ENCODE measurements at regions not wholly inside any gene's neighbourhood (a gene's known extent, or its start where the extent isn't known, plus 50 kb on each side); places are given as distances from the start of the nearest gene placed in this dataset.

GRCh38 chr4:148881860-148882643 lies 439.8 kb upstream of the NR3C2 start:
- ATAC-seq (ENCODE audit: low read depth in 2 of 2) (no peak), DNase-seq (no peak)
- Mint-ChIP-seq H3K27me3 (peaks cover 0 to 7% (median 6%) of the 10 kb centered on the region in 3 donors), H3K4me3 (no peak overlapping the region), H3K4me1 (no peaks in the 10 kb centered on the region), H3K36me3 (no peaks in the 10 kb centered on the region), H3K9me3 (peaks cover 0 to 5% (median 4%) of the 10 kb centered on the region in 7 donors), H3K27ac (no peak overlapping the region)

GRCh38 chr4:148874331-148874730 lies 432.1 kb upstream of the NR3C2 start:
- H3K36me3 Mint-ChIP-seq = no peaks in the 10 kb centered on the region
- ATAC-seq (ENCODE audit: low read depth in 2 of 2) = no peak
- H3K4me1 Mint-ChIP-seq = no peaks in the 10 kb centered on the region
- no peak overlapping the region for H3K4me3 Mint-ChIP-seq
- no peaks in the 10 kb centered on the region for H3K9me3 Mint-ChIP-seq
- H3K27ac Mint-ChIP-seq = no peak overlapping the region
- peaks cover 6 to 23% (median 9%) of the 10 kb centered on the region in 3 donors for H3K27me3 Mint-ChIP-seq
- no peak for DNase-seq

- Mint-ChIP-seq H3K4me3 (no peak overlapping the region), H3K27ac (no peak overlapping the region), H3K9me3 (peaks cover 0 to 2% (median 0%) of the 10 kb centered on the region in 7 donors), H3K27me3 (peaks cover 6 to 12% (median 9%) of the 10 kb centered on the region in 3 donors), H3K36me3 (peaks cover 0 to 6% of the 10 kb centered on the region in 2 donors), H3K4me1 (no peaks in the 10 kb centered on the region)
- no peak for ATAC-seq (ENCODE audit: low read depth in 2 of 2)
- DNase-seq = no peak
These were observed 426.0 kb upstream of the NR3C2 start for GRCh38 chr4:148868191-148868590.

DNA sequence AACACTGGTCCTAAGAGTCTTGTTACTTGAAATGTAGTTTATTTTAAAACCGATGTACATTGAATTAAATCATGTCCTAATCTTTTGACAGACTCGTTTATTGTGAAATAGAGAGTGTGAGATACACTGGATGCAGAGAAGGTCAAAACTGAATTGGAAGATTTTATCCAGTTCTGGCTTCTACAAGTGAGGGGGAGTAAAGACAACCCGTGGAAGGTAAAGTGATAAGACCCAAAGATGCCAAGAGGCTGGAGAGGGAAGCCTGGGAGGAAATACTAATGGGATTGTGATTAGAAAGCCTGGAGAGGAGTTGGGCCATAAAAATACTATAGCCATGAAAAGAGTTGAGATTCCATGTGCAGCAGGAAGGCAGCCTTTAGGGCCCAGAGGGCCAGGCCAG lies 424.5 kb upstream of the NR3C2 start:
- DNase-seq (no peak), ATAC-seq (ENCODE audit: low read depth in 2 of 2) (no peak)
- Mint-ChIP-seq H3K9me3 (peaks cover 0 to 2% (median 0%) of the 10 kb centered on the region in 7 donors), H3K36me3 (peaks cover 0 to 6% of the 10 kb centered on the region in 2 donors), H3K27ac (peak overlapping the region in 1 of 6 donors; percentile 51), H3K4me1 (no peaks in the 10 kb centered on the region), H3K27me3 (peaks cover 6 to 12% (median 9%) of the 10 kb centered on the region in 3 donors), H3K4me3 (no peak overlapping the region)

GRCh38 chr4:148857973-148858534 lies 415.8 kb upstream of the NR3C2 start:
- Mint-ChIP-seq H3K4me3 (no peak overlapping the region), H3K4me1 (peaks cover 0 to 4% (median 0%) of the 10 kb centered on the region in 3 donors), H3K36me3 (peaks cover 4 to 15% of the 10 kb centered on the region in 2 donors), H3K27me3 (peaks cover 8 to 11% (median 9%) of the 10 kb centered on the region in 3 donors), H3K9me3 (peaks cover 2 to 24% (median 8%) of the 10 kb centered on the region in 7 donors), H3K27ac (peak overlapping the region in 1 of 6 donors; percentile 4)
- ATAC-seq (ENCODE audit: low read depth in 2 of 2) (no peak), DNase-seq (no peak)

DNA sequence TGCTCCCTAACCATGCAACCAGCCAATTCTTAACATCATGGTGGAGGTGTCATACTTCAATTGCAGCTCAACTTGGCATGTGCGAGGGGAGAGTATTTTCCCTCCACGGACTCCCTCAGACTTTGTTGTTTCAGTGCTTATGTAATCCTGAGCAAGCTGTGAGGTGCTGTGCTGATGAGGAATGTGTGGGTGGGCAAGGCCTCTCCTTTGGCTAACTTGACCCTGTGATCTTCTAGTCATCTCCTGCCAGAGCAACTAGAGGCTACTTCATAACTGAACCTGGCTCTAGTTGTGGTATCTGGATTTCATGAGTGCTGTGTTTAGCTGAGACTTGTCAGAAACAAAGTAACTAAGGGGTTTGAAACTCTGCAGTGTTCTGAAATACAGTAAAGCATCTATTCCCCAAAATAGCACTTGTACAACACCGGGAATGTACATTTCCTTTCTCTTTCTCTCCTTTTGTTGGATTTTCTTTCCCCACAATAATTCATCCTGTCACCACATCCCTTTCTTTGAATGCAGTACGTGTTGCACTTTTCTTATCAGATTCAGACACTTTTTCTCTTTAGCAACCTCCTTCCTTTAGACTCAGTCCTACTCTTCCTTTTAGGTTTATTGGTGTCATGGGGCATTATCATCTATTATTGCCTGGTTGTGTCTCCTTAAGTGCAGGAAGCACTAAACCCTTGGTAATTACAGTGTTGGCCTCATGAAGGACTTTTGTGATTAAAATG lies 415.2 kb upstream of the NR3C2 start:
- H3K36me3 Mint-ChIP-seq = peaks cover 4 to 15% of the 10 kb centered on the region in 2 donors
- H3K27me3 Mint-ChIP-seq = peaks cover 8 to 11% (median 9%) of the 10 kb centered on the region in 3 donors
- ATAC-seq (ENCODE audit: low read depth in 2 of 2) (no peak), DNase-seq (no peak)
- no peak overlapping the region for H3K4me3 Mint-ChIP-seq
- H3K9me3 Mint-ChIP-seq = peaks cover 2 to 24% (median 8%) of the 10 kb centered on the region in 7 donors
- H3K4me1 Mint-ChIP-seq = peaks cover 0 to 4% (median 0%) of the 10 kb centered on the region in 3 donors
- no peak overlapping the region for H3K27ac Mint-ChIP-seq

DNA sequence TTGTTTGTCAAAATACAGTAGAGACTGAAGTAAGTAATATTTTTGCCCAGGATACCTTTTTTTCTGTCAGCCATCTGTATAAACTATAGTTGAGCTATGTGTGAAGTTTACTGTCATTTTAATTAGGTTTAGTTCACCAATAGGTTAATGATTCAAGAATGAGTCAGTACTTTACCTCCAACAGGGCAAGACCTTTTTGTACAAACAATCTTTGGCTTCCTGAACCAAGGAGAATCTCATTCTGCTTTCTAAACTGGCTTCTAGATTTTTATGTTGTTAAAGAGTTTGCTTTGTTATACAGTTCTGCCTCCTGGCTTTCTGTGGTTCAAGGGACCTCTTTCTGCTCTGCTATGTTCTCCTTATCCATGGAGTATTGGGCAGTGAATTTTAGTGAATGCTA lies 412.0 kb upstream of the NR3C2 start:
- DNase-seq = no peak
- H3K4me3 Mint-ChIP-seq = no peak overlapping the region
- ATAC-seq (ENCODE audit: low read depth in 2 of 2) = no peak
- no peak overlapping the region for H3K27ac Mint-ChIP-seq
- peaks cover 8 to 12% (median 11%) of the 10 kb centered on the region in 3 donors for H3K27me3 Mint-ChIP-seq
- peaks cover 0 to 4% (median 0%) of the 10 kb centered on the region in 3 donors for H3K4me1 Mint-ChIP-seq
- peaks cover 2 to 24% (median 7%) of the 10 kb centered on the region in 7 donors for H3K9me3 Mint-ChIP-seq
- H3K36me3 Mint-ChIP-seq = peaks cover 4 to 15% of the 10 kb centered on the region in 2 donors

DNA sequence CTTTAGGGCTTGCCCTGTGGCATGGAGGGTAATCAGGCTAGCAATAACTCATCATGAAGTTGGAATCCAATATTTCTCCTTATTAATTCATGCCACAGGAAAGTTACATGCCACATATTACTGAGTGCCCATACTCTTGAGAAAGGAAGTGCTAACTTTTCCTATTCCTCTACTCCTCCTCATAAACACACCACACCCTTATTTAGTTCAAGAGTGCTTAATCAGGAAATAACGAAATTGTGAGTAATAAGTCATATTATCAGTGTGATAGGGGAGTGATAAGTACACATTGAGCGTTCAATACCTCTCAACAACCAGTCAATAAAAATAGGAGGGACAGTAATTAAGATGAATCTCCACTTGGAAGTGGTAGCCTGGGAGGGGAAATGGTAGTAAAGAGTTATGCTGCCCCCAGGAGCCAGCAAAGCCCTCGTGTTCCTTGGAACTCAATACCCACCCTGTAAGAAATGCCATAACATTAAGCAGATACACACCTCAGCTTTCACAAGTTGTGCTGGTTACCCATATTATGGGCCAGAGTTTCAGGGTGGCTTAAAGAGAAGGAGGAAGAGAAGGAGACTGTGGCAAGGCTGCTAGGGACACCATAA lies 410.0 kb upstream of the NR3C2 start:
- DNase-seq (no peak), ATAC-seq (ENCODE audit: low read depth in 2 of 2) (no peak)
- peaks cover 4 to 8% of the 10 kb centered on the region in 2 donors for H3K36me3 Mint-ChIP-seq
- peaks cover under 1 to 7% (median 6%) of the 10 kb centered on the region in 3 donors for H3K27me3 Mint-ChIP-seq
- peak overlapping the region in 1 of 6 donors; percentile 1 for H3K27ac Mint-ChIP-seq
- H3K4me1 Mint-ChIP-seq = no peaks in the 10 kb centered on the region
- H3K9me3 Mint-ChIP-seq = peaks cover 0 to 24% (median 8%) of the 10 kb centered on the region in 7 donors
- H3K4me3 Mint-ChIP-seq = no peak overlapping the region

DNA sequence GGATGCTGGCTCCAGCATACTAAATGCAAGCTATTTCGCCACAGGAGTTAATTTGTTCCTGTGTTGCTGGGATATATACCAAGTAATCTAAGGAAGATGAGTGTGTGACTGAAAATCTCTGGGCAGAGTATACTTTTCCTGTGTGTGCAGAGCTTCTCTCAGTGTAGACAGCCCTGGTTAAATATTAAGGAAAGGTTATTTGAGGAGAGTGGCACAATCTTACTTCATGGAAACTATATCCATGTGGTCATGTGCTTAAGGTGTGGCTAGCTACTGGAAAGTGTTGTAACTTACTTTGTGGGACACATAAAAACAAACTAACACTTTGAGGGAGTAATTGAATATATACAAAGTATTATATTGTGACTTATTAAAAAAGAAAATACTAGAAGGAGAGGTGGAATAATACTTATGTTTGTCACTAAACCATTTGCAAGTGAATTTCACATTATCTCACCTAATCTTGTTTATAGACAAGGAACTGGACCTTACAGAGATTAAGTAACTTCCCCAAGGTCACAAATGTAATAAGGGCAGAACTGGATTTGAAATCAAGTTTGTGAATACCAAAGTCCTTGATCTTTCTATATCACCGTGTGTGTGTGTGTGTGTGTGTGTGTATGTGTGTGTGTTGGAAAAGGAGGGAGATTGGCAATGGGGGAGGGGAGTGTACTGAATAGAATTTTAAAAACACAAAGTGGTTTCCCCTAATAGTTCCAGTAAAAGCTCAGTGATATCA lies 408.2 kb upstream of the NR3C2 start:
- Mint-ChIP-seq H3K27me3 (peaks cover 0 to 3% (median 0%) of the 10 kb centered on the region in 3 donors), H3K9me3 (peaks cover 0 to 7% (median 2%) of the 10 kb centered on the region in 7 donors), H3K36me3 (no peaks in the 10 kb centered on the region), H3K4me3 (no peak overlapping the region), H3K4me1 (no peaks in the 10 kb centered on the region), H3K27ac (peak overlapping the region in 1 of 6 donors; percentile 24)
- ATAC-seq (ENCODE audit: low read depth in 2 of 2) (no peak), DNase-seq (no peak)

- no peak overlapping the region for H3K4me3 Mint-ChIP-seq
- no peaks in the 10 kb centered on the region for H3K4me1 Mint-ChIP-seq
- no peak for DNase-seq
- H3K27ac Mint-ChIP-seq = no peak overlapping the region
- H3K36me3 Mint-ChIP-seq = no peaks in the 10 kb centered on the region
- no peak for ATAC-seq (ENCODE audit: low read depth in 2 of 2)
- peaks cover 0 to 3% (median 0%) of the 10 kb centered on the region in 3 donors for H3K27me3 Mint-ChIP-seq
- peaks cover 0 to 5% (median 2%) of the 10 kb centered on the region in 7 donors for H3K9me3 Mint-ChIP-seq
These were observed 407.4 kb upstream of the NR3C2 start for GRCh38 chr4:148849581-148849980.

DNA sequence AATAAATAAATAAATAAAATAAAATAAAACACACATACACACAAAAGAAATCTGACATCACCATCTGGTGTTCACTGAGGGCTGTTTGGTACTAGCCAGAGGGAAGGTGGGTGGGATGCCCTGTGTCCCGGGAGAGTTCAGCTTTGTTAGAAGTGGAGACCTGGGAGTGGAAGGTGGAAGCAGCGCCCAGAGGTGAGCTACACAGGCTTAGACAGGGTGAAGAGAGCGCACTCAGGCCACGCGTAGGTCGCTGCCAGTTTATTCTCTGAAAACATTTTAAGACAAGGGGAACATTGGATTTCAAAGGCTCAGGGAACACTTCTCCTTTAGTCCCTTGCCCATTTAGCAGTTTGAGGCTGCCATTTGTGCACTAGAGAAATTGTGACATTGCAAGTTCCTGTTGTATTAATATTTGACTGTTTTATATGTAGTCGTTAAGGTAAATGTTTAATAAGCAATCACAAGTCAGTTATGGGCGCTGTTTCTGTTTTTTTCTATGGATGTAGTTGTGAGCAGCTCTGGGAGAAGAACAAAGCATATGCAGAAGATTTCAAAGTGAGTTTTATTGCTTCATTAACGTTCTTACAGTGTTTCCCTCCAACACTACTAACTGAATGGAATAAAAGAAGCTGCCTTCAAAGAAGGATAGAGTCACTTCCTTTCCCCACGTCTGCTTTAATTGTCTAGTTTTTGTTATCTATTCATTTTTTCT lies 405.5 kb upstream of the NR3C2 start:
- no peak overlapping the region for H3K4me3 Mint-ChIP-seq
- no peaks in the 10 kb centered on the region for H3K4me1 Mint-ChIP-seq
- no peak for ATAC-seq (ENCODE audit: low read depth in 2 of 2)
- no peak overlapping the region for H3K27ac Mint-ChIP-seq
- no peaks in the 10 kb centered on the region for H3K36me3 Mint-ChIP-seq
- peaks cover 0 to 3% (median 0%) of the 10 kb centered on the region in 3 donors for H3K27me3 Mint-ChIP-seq
- peaks cover 0 to 6% (median 0%) of the 10 kb centered on the region in 7 donors for H3K9me3 Mint-ChIP-seq
- DNase-seq = no peak

GRCh38 chr4:148845609-148846008 lies 403.4 kb upstream of the NR3C2 start:
- peaks cover 0 to 3% (median 0%) of the 10 kb centered on the region in 3 donors for H3K27me3 Mint-ChIP-seq
- no peaks in the 10 kb centered on the region for H3K36me3 Mint-ChIP-seq
- no peaks in the 10 kb centered on the region for H3K4me1 Mint-ChIP-seq
- DNase-seq (no peak), ATAC-seq (ENCODE audit: low read depth in 2 of 2) (no peak)
- H3K27ac Mint-ChIP-seq = no peak overlapping the region
- H3K9me3 Mint-ChIP-seq = peaks cover 0 to 6% (median 0%) of the 10 kb centered on the region in 7 donors
- no peak overlapping the region for H3K4me3 Mint-ChIP-seq

All from naive B cell (primary cell).